AG04449 (cell line): ENCODE measurements at regions not wholly inside any gene's neighbourhood (a gene's known extent, or its start where the extent isn't known, plus 50 kb on each side); places are given as distances from the start of the nearest gene placed in this dataset.

Experiments
- CTCF ChIA-PET: fragments of 350-600 bp; formaldehyde crosslinking; extraction: SDS; loops from one replicate; lab custom pipeline; 2021; ENCODE audit warnings: antibody characterized with exemption; lab: Yijun Ruan, JAX
- POLR2A ChIA-PET: fragments of 400-600, 350-600 bp; formaldehyde crosslinking; extraction: SDS; loops from one replicate; lab custom pipeline; 2020; ENCODE audit warnings: antibody characterized with exemption, inconsistent platforms; lab: Yijun Ruan, JAX
- DNase-seq: peaks from one replicate; pipeline ENCODE4 v3.0.0-alpha.2; 2010; ENCODE audit warnings: low read depth, low spot score
- H3K4me3 ChIP-seq: 2 replicates; pipeline ENCODE4 v1.5.1; 2011; ENCODE audit warnings: low read depth, mild to moderate bottlenecking, control low read depth, low read length
- TF ChIP-seq, protein P1 (sequence below): IDR thresholded peaks from one replicate; pipeline ENCODE4 v1.5.1; 2011; ENCODE audit warnings: mild to moderate bottlenecking, moderate library complexity, low read length, control low read depth, inconsistent platforms; ENCODE audit not compliant: insufficient read depth; ENCODE audit errors: missing control alignments

- ChIA-PET CTCF (interaction anchor here (1.8 kb wide), 1 partner anchor 8 kb away, joined by 5 read pairs; a partner anchor contains a TSS), POLR2A (no interaction called here)
- TF ChIP-seq, protein P1, sequence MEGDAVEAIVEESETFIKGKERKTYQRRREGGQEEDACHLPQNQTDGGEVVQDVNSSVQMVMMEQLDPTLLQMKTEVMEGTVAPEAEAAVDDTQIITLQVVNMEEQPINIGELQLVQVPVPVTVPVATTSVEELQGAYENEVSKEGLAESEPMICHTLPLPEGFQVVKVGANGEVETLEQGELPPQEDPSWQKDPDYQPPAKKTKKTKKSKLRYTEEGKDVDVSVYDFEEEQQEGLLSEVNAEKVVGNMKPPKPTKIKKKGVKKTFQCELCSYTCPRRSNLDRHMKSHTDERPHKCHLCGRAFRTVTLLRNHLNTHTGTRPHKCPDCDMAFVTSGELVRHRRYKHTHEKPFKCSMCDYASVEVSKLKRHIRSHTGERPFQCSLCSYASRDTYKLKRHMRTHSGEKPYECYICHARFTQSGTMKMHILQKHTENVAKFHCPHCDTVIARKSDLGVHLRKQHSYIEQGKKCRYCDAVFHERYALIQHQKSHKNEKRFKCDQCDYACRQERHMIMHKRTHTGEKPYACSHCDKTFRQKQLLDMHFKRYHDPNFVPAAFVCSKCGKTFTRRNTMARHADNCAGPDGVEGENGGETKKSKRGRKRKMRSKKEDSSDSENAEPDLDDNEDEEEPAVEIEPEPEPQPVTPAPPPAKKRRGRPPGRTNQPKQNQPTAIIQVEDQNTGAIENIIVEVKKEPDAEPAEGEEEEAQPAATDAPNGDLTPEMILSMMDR: no peak
- no peak overlapping the region for H3K4me3 ChIP-seq
- DNase-seq: no peak
Measured at GRCh38 chr16:31705371-31705770, 168.2 kb upstream of the ZNF267 start.

DNA sequence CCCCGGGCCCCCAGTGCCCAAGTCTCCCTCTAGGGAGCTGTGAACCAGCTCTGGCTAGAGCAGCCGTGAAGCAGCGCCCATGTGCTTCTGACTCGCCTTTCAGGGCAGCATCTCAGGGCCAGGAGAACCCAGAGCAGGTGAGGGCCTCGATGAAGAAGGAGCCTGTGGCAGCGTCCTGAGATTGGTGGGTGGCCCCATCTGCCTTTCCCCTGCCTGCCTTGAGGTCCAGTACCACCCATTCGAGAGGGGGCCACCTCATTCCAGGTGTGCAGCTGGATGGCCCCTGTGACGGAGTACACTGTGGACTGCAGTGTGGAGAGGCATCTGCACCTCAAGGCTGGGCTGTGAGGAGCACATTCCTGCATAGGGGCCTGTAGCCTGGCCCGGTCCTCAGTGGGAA is 167.3 kb upstream of the ZNF267 start:
- POLR2A ChIA-PET: no interaction called here
- CTCF ChIA-PET: no interaction called here
- DNase-seq: no peak
- H3K4me3 ChIP-seq: no peak overlapping the region
- TF ChIP-seq, protein P1: no peak

DNA sequence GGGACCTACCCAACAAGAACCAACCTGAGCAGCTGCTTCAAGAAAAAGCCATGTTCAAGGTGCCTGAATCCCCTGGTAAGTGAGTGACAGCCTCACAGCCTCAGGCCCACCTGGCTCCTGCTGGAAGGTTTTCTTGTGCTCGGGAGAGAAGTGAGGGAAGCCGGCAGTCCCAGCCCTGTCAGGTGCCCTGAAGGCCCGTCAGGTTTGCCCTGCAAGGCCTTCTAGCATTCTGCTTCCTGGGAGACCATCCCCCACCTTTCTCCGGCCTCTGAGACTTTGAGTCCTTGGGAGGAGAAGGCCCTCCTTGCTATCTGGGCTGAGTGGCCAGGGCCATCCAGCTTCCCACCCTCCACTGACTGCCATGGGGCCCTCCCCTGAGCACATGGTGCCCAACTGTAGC is 166.7 kb upstream of the ZNF267 start:
- CTCF ChIA-PET: no interaction called here
- TF ChIP-seq, protein P1: no peak
- H3K4me3 ChIP-seq: no peak overlapping the region
- POLR2A ChIA-PET: no interaction called here
- DNase-seq: no peak

GRCh38 chr16:31707743-31708335 is 165.8 kb upstream of the ZNF267 start:
- TF ChIP-seq, protein P1: no peak
- DNase-seq: no peak
- ChIA-PET CTCF (no interaction called here), POLR2A (no interaction called here)
- H3K4me3 ChIP-seq: no peak overlapping the region

DNA sequence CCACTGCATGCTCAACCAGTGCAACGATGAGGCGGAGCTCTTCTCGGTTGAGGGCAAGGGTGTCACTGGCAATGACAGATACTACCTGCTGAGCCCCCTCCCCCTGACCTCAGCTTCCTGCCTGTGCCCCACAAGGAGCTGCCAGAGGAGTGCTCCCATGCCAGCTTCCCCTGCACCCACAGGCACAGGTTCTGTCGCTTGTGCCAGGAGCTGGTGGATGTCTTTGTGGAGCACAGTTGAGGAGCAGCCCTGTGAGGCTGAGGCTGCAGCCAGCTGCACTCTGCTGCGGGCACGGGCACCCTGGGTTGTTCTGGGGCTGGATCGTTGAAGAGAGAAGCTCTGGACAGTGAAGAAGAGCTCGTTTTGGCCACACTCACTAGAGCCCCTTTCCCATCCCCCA is 165.3 kb upstream of the ZNF267 start:
- no peak overlapping the region for H3K4me3 ChIP-seq
- POLR2A ChIA-PET: no interaction called here
- TF ChIP-seq, protein P1: no peak
- no peak for DNase-seq
- CTCF ChIA-PET: interaction anchor here (0.6 to 0.9 kb wide), 2 partner anchors 61 to 214 kb away, joined by 3 read pairs; no protein-coding TSS in a partner anchor

GRCh38 chr16:31709181-31709580 is 164.4 kb upstream of the ZNF267 start:
- CTCF ChIA-PET: interaction anchor here (0.6 to 0.9 kb wide), 2 partner anchors 60 to 215 kb away, joined by 3 read pairs; no protein-coding TSS in a partner anchor
- POLR2A ChIA-PET: no interaction called here
- H3K4me3 ChIP-seq: no peak overlapping the region
- TF ChIP-seq, protein P1: no peak
- no peak for DNase-seq
